ENCODE measurements at regions not wholly inside any gene's neighbourhood (a gene's known extent, or its start where the extent isn't known, plus 50 kb on each side); places are given as distances from the start of the nearest gene placed in this dataset.

GRCh38 chr12:93179792-93180191, 197.9 kb upstream of the NUDT4 start:
- Mint-ChIP-seq H3K4me1 (peaks cover 24% of the 10 kb centered on the region), H3K27me3 (ENCODE audit: low read depth) (no peaks in the 10 kb centered on the region), H3K36me3 (ENCODE audit: low read depth) (no peaks in the 10 kb centered on the region), H3K9me3 (peaks cover 6% of the 10 kb centered on the region), H3K27ac (ENCODE audit: unreplicated experiment) (no peak overlapping the region), H3K4me3 (no peak overlapping the region)
- no peak for TF ChIP-seq CTCF (conservative IDR thresholded peaks at IDR 0.05)
- DNase-seq (ENCODE audit: low read depth, low spot score): no peak

- no peak for DNase-seq (ENCODE audit: low read depth, low spot score)
- no peak overlapping the region for H3K27ac Mint-ChIP-seq (ENCODE audit: unreplicated experiment)
- peaks cover 6% of the 10 kb centered on the region for H3K9me3 Mint-ChIP-seq
- no peak for TF ChIP-seq CTCF (conservative IDR thresholded peaks at IDR 0.05)
- no peaks in the 10 kb centered on the region for H3K36me3 Mint-ChIP-seq (ENCODE audit: low read depth)
- H3K27me3 Mint-ChIP-seq (ENCODE audit: low read depth): peaks cover 2% of the 10 kb centered on the region
- H3K4me1 Mint-ChIP-seq: peaks cover 28% of the 10 kb centered on the region
- H3K4me3 Mint-ChIP-seq: no peak overlapping the region
Observed at GRCh38 chr12:93180566-93180965, 197.2 kb upstream of the NUDT4 start.

- TF ChIP-seq CTCF (conservative IDR thresholded peaks at IDR 0.05): no peak
- Mint-ChIP-seq H3K9me3 (peaks cover 6% of the 10 kb centered on the region), H3K4me1 (peaks cover 28% of the 10 kb centered on the region), H3K27ac (ENCODE audit: unreplicated experiment) (no peak overlapping the region), H3K36me3 (ENCODE audit: low read depth) (no peaks in the 10 kb centered on the region), H3K27me3 (ENCODE audit: low read depth) (peaks cover 2% of the 10 kb centered on the region), H3K4me3 (no peak overlapping the region)
- DNase-seq (ENCODE audit: low read depth, low spot score): no peak
Observed at GRCh38 chr12:93181409-93181965, 196.2 kb upstream of the NUDT4 start.

GRCh38 chr12:93183940-93184671, 193.6 kb upstream of the NUDT4 start:
- H3K4me3 Mint-ChIP-seq: no peak overlapping the region
- H3K27ac Mint-ChIP-seq (ENCODE audit: unreplicated experiment): peak overlapping the region; percentile 92
- TF ChIP-seq CTCF (conservative IDR thresholded peaks at IDR 0.05): no peak
- no peaks in the 10 kb centered on the region for H3K36me3 Mint-ChIP-seq (ENCODE audit: low read depth)
- H3K4me1 Mint-ChIP-seq: peaks cover 32% of the 10 kb centered on the region
- H3K9me3 Mint-ChIP-seq: peaks cover 3% of the 10 kb centered on the region
- no peak for DNase-seq (ENCODE audit: low read depth, low spot score)
- H3K27me3 Mint-ChIP-seq (ENCODE audit: low read depth): peaks cover 6% of the 10 kb centered on the region

GRCh38 chr12:93184672-93185368, 192.9 kb upstream of the NUDT4 start:
- Mint-ChIP-seq H3K4me1 (peaks cover 32% of the 10 kb centered on the region), H3K27ac (ENCODE audit: unreplicated experiment) (no peak overlapping the region), H3K9me3 (peaks cover 3% of the 10 kb centered on the region), H3K27me3 (ENCODE audit: low read depth) (peaks cover 6% of the 10 kb centered on the region), H3K4me3 (no peak overlapping the region), H3K36me3 (ENCODE audit: low read depth) (no peaks in the 10 kb centered on the region)
- no peak for DNase-seq (ENCODE audit: low read depth, low spot score)
- TF ChIP-seq CTCF (conservative IDR thresholded peaks at IDR 0.05): no peak
